Spleen (tissue), 11 donors: ENCODE measurements at regions not wholly inside any gene's neighbourhood (a gene's known extent, or its start where the extent isn't known, plus 50 kb on each side); places are given as distances from the start of the nearest gene placed in this dataset.
"Not testable (repeated sequence)": the region's sequence is repeated elsewhere in the genome, so short reads cannot be mapped to it uniquely, and the experiment has no call there.

ENCODE experiments used
- DNase-seq: peaks from one replicate; pipeline ENCODE4 v3.0.0-alpha.2; 2020
- H3K27ac ChIP-seq, 8 donors: fragments of 200-600 bp; sonication (generic) in 7 of 8; 1 replicate in 4 of 8; 2 replicates in 4 of 8; pipeline versions ENCODE4 v1.5.0 to v1.8.0; 2016 to 2021; ENCODE audit warnings: inconsistent platforms in 4 of 8, mild to moderate bottlenecking in 4 of 8, moderate library complexity in 1 of 8
- H3K27me3 ChIP-seq, 7 donors: fragments of 200-600 bp; sonication (generic) in 6 of 7; replicated peaks in 1 of 7; 1 replicate in 4 of 7; 2 replicates in 3 of 7; pipeline versions ENCODE4 v1.5.0 to v1.8.0; 2016 to 2021; ENCODE audit warnings: inconsistent platforms in 3 of 7, mild to moderate bottlenecking in 1 of 7
- H3K36me3 ChIP-seq, 6 donors: fragments of 200-600 bp; sonication (generic) in 5 of 6; 1 replicate in 4 of 6; 2 replicates in 2 of 6; pipeline versions ENCODE4 v1.5.0 to v1.8.0; 2016 to 2021; ENCODE audit warnings: inconsistent platforms in 2 of 6
- H3K4me1 ChIP-seq, 6 donors: fragments of 200-600 bp; sonication (generic) in 5 of 6; 1 replicate in 3 of 6; 2 replicates in 3 of 6; pipeline versions ENCODE4 v1.5.0 to v1.8.0; 2016 to 2021; ENCODE audit warnings: inconsistent platforms in 3 of 6
- H3K4me3 ChIP-seq, 8 donors: fragments of 200-600 bp; sonication (generic) in 7 of 8; 1 replicate in 4 of 8; 2 replicates in 4 of 8; pipeline versions ENCODE4 v1.5.0 to v1.8.0; 2016 to 2021; ENCODE audit warnings: inconsistent platforms in 4 of 8, mild to moderate bottlenecking in 4 of 8, moderate library complexity in 2 of 8
- H3K9me3 ChIP-seq, 8 donors: fragments of 200-600 bp; sonication (generic) in 7 of 8; 1 replicate in 4 of 8; 2 replicates in 4 of 8; pipeline versions ENCODE4 v1.5.0 to v1.8.0; 2016 to 2021; ENCODE audit warnings: inconsistent platforms in 4 of 8
- CTCF ChIP-seq, 11 experiments: fragments of 200-600 bp in 7 of 11; fragments of 450-650 bp in 4 of 11; sonication (generic) in 4 of 11; IDR thresholded peaks in 8 of 11; conservative IDR thresholded peaks in 3 of 11; 1 replicate in 7 of 11; 2 replicates in 4 of 11; pipeline versions ENCODE4 v1.4.0 to v1.8.0; 2016 to 2021; ENCODE audit warnings: antibody characterized with exemption in 11 of 11, inconsistent platforms in 4 of 11, mild to moderate bottlenecking in 1 of 11
- POLR2A ChIP-seq, 3 donors: fragments of 450-650 bp; IDR thresholded peaks; one replicate each; pipeline ENCODE4 v1.5.1; 2017; ENCODE audit warnings: antibody characterized with exemption in 3 of 3, mild to moderate bottlenecking in 1 of 3
- POLR2AphosphoS5 ChIP-seq, 3 donors: sonication (generic); formaldehyde crosslinking; IDR thresholded peaks; one replicate each; pipeline ENCODE4 v1.5.1; 2017; ENCODE audit warnings: antibody characterized with exemption in 3 of 3
- WGBS, 5 donors: extraction: QIAGEN DNeasy Blood & Tissue Kit in 3 of 5; methylation state at CpG; one replicate each; pipeline versions ENCODE4 v1.1.5 to v1.1.7; 2013 to 2018; 5-methylcytosine and 5-hydroxymethylcytosine counted together
- intact Hi-C: fragments of 100-400 bp; cut with DNase I; formaldehyde crosslinking; loops from one replicate; pipeline ENCODE4 v1.15.0; 2023; ENCODE audit warnings: low total_unique reads
- donor health status: healthy with polysubstance abuse.
- donor health status: DM: no; HTN: no; CAD: no; lungs with moderate emphysema.
- donor health status: DM: no; HTN: no; CAD: no.
- donor health status: Bipolar disorder and iron deficiency.
- donor health status: healthy.
- donor health status: DM: no; HTN: no; CAD: no.
- donor health status: DM: yes; HTN: yes; CAD: no.

GRCh38 chr11:82183346-82183745 lies 550.3 kb downstream of the FAM181B start:
- DNase-seq = no peak
- no peak overlapping the region for H3K4me3 ChIP-seq
- H3K27me3 ChIP-seq = no peaks in the 10 kb centered on the region
- H3K27ac ChIP-seq = no peak overlapping the region
- no peaks in the 10 kb centered on the region for H3K36me3 ChIP-seq
- H3K9me3 ChIP-seq = no peaks in the 10 kb centered on the region
- 60 to 74% (median 63%) methylated on average over 2 of the region's 2 CpGs for WGBS, 5 donors
- intact Hi-C loops = no loop called here
- H3K4me1 ChIP-seq = no peaks in the 10 kb centered on the region
- TF ChIP-seq POLR2AphosphoS5 (IDR thresholded peaks at IDR 0.05) (no peak), POLR2A (IDR thresholded peaks at IDR 0.05) (no peak), CTCF (IDR thresholded peaks at IDR 0.05 in 8 of 11, conservative IDR thresholded peaks at IDR 0.05 in 3 of 11) (no peak)

- H3K4me3 ChIP-seq, intact Hi-C loops, H3K36me3 ChIP-seq, H3K4me1 ChIP-seq, H3K9me3 ChIP-seq, H3K27me3 ChIP-seq, H3K27ac ChIP-seq, DNase-seq: not testable (repeated sequence)
- WGBS, 5 donors = 91 to 95% (median 94%) methylated on average over 1 to 2 of the region's 2 CpGs
Observed at GRCh38 chr11:82182697-82183096, 551.0 kb downstream of the FAM181B start.

GRCh38 chr11:82181796-82182195 lies 551.9 kb downstream of the FAM181B start:
- H3K9me3 ChIP-seq, H3K36me3 ChIP-seq, H3K27ac ChIP-seq, intact Hi-C loops, DNase-seq, H3K27me3 ChIP-seq, H3K4me3 ChIP-seq, H3K4me1 ChIP-seq: not testable (repeated sequence)
- 90 to 98% (median 96%) methylated on average over 17 to 25 of the region's 25 CpGs for WGBS, 5 donors

GRCh38 chr11:82176945-82177344 lies 556.7 kb downstream of the FAM181B start:
- H3K27ac ChIP-seq = no peak overlapping the region
- no peak overlapping the region for H3K4me3 ChIP-seq
- no peaks in the 10 kb centered on the region for H3K27me3 ChIP-seq
- TF ChIP-seq CTCF (IDR thresholded peaks at IDR 0.05 in 8 of 11, conservative IDR thresholded peaks at IDR 0.05 in 3 of 11) (no peak), POLR2AphosphoS5 (IDR thresholded peaks at IDR 0.05) (no peak), POLR2A (IDR thresholded peaks at IDR 0.05) (no peak)
- H3K4me1 ChIP-seq = no peaks in the 10 kb centered on the region
- H3K9me3 ChIP-seq = no peaks in the 10 kb centered on the region
- intact Hi-C loops = no loop called here
- no peak for DNase-seq
- 82 to 97% (median 86%) methylated on average over 2 of the region's 2 CpGs for WGBS, 5 donors
- no peaks in the 10 kb centered on the region for H3K36me3 ChIP-seq

GRCh38 chr11:82176365-82176764 lies 557.3 kb downstream of the FAM181B start:
- no peaks in the 10 kb centered on the region for H3K36me3 ChIP-seq
- 83 to 92% (median 85%) methylated on average over 2 of the region's 2 CpGs for WGBS, 5 donors
- H3K9me3 ChIP-seq = no peaks in the 10 kb centered on the region
- H3K27me3 ChIP-seq = no peaks in the 10 kb centered on the region
- TF ChIP-seq POLR2AphosphoS5 (IDR thresholded peaks at IDR 0.05) (no peak), CTCF (IDR thresholded peaks at IDR 0.05 in 8 of 11, conservative IDR thresholded peaks at IDR 0.05 in 3 of 11) (no peak), POLR2A (IDR thresholded peaks at IDR 0.05) (no peak)
- DNase-seq = no peak
- H3K27ac ChIP-seq = no peak overlapping the region
- H3K4me3 ChIP-seq = no peak overlapping the region
- no peaks in the 10 kb centered on the region for H3K4me1 ChIP-seq
- intact Hi-C loops = no loop called here
